D721Med (cell line): ENCODE measurements at regions not wholly inside any gene's neighbourhood (a gene's known extent, or its start where the extent isn't known, plus 50 kb on each side); places are given as distances from the start of the nearest gene placed in this dataset.

Experiments used
- DNase-seq: peaks from one replicate; pipeline ENCODE4 v3.0.0; 2011; ENCODE audit warnings: low spot score; ENCODE audit not compliant: insufficient read length
- FAIRE-seq: peaks from 2 replicates; lab custom pipeline; 2011; peaks lifted over from hg19 to GRCh38; lab: Jason Lieb, UNC
- TF ChIP-seq, protein P1 (sequence below): IDR thresholded peaks from 2 replicates; pipeline ENCODE4 v1.5.1; 2012; ENCODE audit warnings: mild to moderate bottlenecking, control low read depth; ENCODE audit not compliant: insufficient read depth; ENCODE audit errors: missing control alignments

DNA sequence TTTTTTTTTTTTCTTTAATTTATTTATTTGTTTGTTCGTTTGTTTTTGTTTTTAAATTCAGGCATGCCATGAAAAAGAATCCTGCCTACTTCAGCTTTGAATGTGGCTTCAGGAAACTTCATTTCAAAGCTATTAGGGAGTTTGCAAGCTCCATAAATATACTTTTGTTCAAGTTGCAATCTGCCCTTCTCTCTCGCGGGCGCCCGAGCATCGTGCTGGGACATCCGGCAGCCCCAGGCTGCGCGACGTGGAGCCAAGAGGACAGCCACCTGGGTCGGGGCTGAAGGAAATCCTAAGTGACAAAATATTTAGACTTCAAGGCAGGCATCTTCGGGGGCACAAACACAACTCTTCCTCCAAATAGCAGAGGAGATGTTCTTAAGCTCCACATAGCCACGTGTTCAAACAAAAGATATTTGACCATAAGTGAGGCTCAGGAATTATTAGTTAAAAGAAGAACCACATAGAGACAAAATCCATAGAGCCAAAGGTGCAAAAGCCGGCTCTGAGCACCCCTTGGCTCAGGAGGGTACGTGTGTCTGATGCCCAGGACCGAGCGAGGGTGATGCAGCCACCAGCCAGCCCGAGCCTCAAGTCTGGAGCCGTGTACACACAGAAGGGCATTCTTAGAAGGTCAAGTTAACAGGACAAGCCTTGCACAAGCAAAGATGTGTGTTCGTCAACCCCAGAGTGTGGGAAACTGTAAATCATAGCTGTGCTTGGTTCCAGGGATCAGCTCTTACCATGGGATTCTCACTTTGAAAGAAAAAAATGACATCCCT, 256.5 kb upstream of the SALL3 start:
- DNase-seq (no peak), FAIRE-seq (no peak)
- TF ChIP-seq, protein P1, sequence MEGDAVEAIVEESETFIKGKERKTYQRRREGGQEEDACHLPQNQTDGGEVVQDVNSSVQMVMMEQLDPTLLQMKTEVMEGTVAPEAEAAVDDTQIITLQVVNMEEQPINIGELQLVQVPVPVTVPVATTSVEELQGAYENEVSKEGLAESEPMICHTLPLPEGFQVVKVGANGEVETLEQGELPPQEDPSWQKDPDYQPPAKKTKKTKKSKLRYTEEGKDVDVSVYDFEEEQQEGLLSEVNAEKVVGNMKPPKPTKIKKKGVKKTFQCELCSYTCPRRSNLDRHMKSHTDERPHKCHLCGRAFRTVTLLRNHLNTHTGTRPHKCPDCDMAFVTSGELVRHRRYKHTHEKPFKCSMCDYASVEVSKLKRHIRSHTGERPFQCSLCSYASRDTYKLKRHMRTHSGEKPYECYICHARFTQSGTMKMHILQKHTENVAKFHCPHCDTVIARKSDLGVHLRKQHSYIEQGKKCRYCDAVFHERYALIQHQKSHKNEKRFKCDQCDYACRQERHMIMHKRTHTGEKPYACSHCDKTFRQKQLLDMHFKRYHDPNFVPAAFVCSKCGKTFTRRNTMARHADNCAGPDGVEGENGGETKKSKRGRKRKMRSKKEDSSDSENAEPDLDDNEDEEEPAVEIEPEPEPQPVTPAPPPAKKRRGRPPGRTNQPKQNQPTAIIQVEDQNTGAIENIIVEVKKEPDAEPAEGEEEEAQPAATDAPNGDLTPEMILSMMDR, result no peak

GRCh38 chr18:78724214-78724914, 255.3 kb upstream of the SALL3 start:
- no peak for FAIRE-seq
- TF ChIP-seq, protein P1, result no peak
- no peak for DNase-seq

DNA sequence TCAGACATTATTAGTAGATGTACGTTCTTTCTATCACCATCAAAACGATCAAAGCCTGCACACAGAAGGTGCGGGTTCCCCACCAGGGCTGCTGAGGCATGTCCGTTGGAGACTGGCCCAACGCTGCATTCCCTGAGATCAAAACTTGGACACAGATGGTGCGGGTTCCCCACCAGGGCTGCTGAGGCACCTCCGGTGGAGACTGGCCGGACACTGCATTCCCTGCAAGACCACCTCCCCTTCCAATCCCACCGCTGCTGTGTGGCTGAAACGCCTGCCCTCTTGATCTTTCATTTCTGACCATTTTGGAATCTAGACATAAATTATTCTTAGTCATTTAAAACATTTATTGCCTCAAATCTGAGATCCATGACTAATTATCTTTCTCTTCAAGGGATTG, 254.2 kb upstream of the SALL3 start:
- FAIRE-seq (no peak), DNase-seq (no peak)
- TF ChIP-seq, protein P1, result no peak

DNA sequence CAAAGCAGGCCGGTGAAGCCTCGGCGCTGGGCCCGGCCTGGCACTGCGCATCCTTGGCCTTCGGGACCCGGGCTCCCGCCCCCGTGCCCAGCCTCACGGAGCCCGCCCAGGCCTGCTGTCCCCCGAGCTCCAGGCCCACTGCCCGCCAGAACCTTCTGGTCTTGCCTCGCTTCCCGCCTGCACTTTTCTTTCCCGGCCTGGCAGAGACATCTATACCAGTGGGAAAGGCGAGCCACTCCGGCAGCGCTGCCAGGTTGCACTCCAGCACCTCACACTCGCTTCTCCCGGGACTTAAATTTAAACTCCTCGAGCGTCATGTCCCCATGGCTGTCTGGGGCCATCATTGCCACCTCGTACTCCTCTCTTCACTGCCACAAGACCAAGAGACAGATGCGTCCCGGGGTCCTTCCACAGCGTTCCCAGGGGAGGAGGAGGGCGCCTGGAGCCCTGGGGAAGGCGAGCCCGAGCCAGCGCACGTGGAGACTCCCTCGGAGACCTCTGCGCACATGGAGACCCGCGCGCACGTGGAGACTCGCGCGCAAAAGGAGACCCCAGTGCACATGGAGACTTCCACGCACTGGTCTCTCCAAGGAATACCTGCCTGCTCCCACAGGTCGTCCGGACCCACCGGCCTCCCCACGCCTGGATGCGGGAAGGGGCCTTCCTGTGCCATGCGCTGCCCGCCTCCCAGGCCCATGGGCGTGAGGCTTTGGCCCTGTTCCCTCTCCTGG, 253.1 kb upstream of the SALL3 start:
- DNase-seq (no peak), FAIRE-seq (no peak)
- TF ChIP-seq, protein P1, result no peak

GRCh38 chr18:78727057-78727739, 252.4 kb upstream of the SALL3 start:
- TF ChIP-seq, protein P1, result no peak
- no peak for FAIRE-seq
- no peak for DNase-seq

- DNase-seq (no peak), FAIRE-seq (no peak)
Measured at GRCh38 chr18:78727877-78728783, 251.5 kb upstream of the SALL3 start.

More at GRCh38 chr18:78727877-78728783, 251.5 kb upstream of the SALL3 start:
- TF ChIP-seq, protein P1, result no peak
